ENCODE measurements at regions not wholly inside any gene's neighbourhood (a gene's known extent, or its start where the extent isn't known, plus 50 kb on each side); places are given as distances from the start of the nearest gene placed in this dataset.
"Not testable (repeated sequence)": the region's sequence is repeated elsewhere in the genome, so short reads cannot be mapped to it uniquely, and the experiment has no call there.

GRCh38 chr1:25131794-25132193 lies 100.5 kb downstream of the SYF2 start:
- DNase-seq = no peak

GRCh38 chr1:25130895-25131294 lies 101.4 kb downstream of the SYF2 start:
- DNase-seq = no peak

- DNase-seq = no peak
Observed at GRCh38 chr1:25129380-25129779, 102.9 kb downstream of the SYF2 start.

GRCh38 chr1:25128121-25128621 lies 104.1 kb downstream of the SYF2 start:
- no peak for DNase-seq

- no peak for DNase-seq
Observed at GRCh38 chr1:25126562-25126961, 105.7 kb downstream of the SYF2 start.

- no peak for DNase-seq
Observed at GRCh38 chr1:25123551-25123950, 108.8 kb downstream of the SYF2 start.

- no peak for DNase-seq
Observed at GRCh38 chr1:25122747-25123146, 109.6 kb downstream of the SYF2 start.

- no peak for DNase-seq
Observed at GRCh38 chr1:25120281-25120680, 112.0 kb downstream of the SYF2 start.

GRCh38 chr1:25118546-25118945 lies 113.8 kb downstream of the SYF2 start:
- no peak for DNase-seq

GRCh38 chr1:25117233-25117823 lies 115.0 kb downstream of the SYF2 start:
- DNase-seq = no peak

GRCh38 chr1:25116832-25117231 lies 115.5 kb downstream of the SYF2 start:
- no peak for DNase-seq

- DNase-seq = not testable (repeated sequence)
Observed at GRCh38 chr1:25116117-25116516, 116.2 kb downstream of the SYF2 start.

GRCh38 chr1:25113731-25114130 lies 118.6 kb downstream of the SYF2 start:
- no peak for DNase-seq

GRCh38 chr1:25113086-25113485 lies 119.2 kb downstream of the SYF2 start:
- no peak for DNase-seq

- no peak for DNase-seq
Observed at GRCh38 chr1:25112400-25112799, 119.9 kb downstream of the SYF2 start.

GRCh38 chr1:25111706-25112105 lies 120.6 kb downstream of the SYF2 start:
- DNase-seq = no peak

- no peak for DNase-seq
Observed at GRCh38 chr1:25110485-25110884, 121.8 kb downstream of the SYF2 start.

- no peak for DNase-seq
Observed at GRCh38 chr1:25110036-25110435, 122.3 kb downstream of the SYF2 start.

GRCh38 chr1:25109531-25109951 lies 122.8 kb downstream of the SYF2 start:
- peak; percentile 39 for DNase-seq

GRCh38 chr1:25107643-25108010 lies 124.7 kb downstream of the SYF2 start:
- DNase-seq = no peak

- no peak for DNase-seq
Observed at GRCh38 chr1:25106976-25107642, 125.2 kb downstream of the SYF2 start.

- no peak for DNase-seq
Observed at GRCh38 chr1:25106352-25106751, 126.0 kb downstream of the SYF2 start.

GRCh38 chr1:25105836-25106235 lies 126.5 kb downstream of the SYF2 start:
- no peak for DNase-seq

GRCh38 chr1:25104932-25105561 lies 127.3 kb downstream of the SYF2 start:
- no peak for DNase-seq
